H1 (cell line): ENCODE measurements at regions not wholly inside any gene's neighbourhood (a gene's known extent, or its start where the extent isn't known, plus 50 kb on each side); places are given as distances from the start of the nearest gene placed in this dataset.

Experiments used
- EZH2 ChIP-seq: fragments of 200-600 bp; sonication (generic); IDR thresholded peaks from 2 replicates; pipeline ENCODE4 v1.7.1; 2012; ENCODE audit warnings: low read depth, mild to moderate bottlenecking, moderate library complexity, low read length, inconsistent platforms; ENCODE audit not compliant: severe bottlenecking
- NRF1 ChIP-seq: IDR thresholded peaks from 2 replicates; pipeline ENCODE4 v1.6.1; 2011; ENCODE audit warnings: mild to moderate bottlenecking, low read depth, low read length, improper control_type of control experiment
- SIN3A ChIP-seq, 2 experiments: IDR thresholded peaks in 1 of 2; conservative IDR thresholded peaks in 1 of 2; 2 replicates each; pipeline ENCODE4 v1.6.1; 2011 to 2012; ENCODE audit warnings: low read length in 2 of 2, improper control_type of control experiment in 1 of 2, low read depth in 1 of 2, mild to moderate bottlenecking in 1 of 2
- SP1 ChIP-seq: IDR thresholded peaks from 2 replicates; pipeline ENCODE4 v1.6.1; 2011; ENCODE audit warnings: low read depth, low read length
- SP4 ChIP-seq: IDR thresholded peaks from 2 replicates; pipeline ENCODE4 v1.6.1; 2012; ENCODE audit warnings: low read length, inconsistent platforms
- TEAD4 ChIP-seq: IDR thresholded peaks from 2 replicates; pipeline ENCODE4 v1.6.1; 2012; ENCODE audit warnings: low read depth, low read length, inconsistent platforms, mixed read lengths
- TF ChIP-seq, protein P1 (sequence below): IDR thresholded peaks from 2 replicates; pipeline ENCODE4 v1.6.1; 2012; ENCODE audit warnings: low read length, inconsistent platforms
- TF ChIP-seq, protein P2 (sequence below): fragments of 300-600 bp; sonication (generic); IDR thresholded peaks from 2 replicates; pipeline ENCODE4 v1.7.1; 2012; ENCODE audit warnings: low read length, moderate library complexity, mild to moderate bottlenecking, inconsistent platforms; ENCODE audit not compliant: insufficient replicate concordance

DNA sequence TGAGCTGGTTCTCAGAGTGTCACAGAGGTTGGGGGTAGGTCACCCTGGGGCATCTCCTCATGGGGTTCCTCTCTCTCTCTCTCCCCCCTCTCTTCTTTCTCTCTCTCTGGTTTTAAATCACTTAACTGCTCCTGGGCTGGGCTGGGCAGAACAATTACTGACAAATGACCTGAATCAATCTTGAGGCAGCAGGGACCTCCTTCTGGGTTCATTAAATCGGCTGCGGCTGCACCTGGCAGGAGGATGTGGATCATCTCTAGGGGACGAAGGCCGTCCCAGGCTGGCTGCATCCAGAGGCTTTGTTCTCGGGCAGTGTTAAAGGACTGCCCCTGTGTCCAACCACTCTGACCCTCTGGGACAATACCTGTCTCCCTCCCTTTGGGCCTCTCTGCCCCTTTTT, 143.1 kb downstream of the TLE3 start (continued):
- no peak for TF ChIP-seq SIN3A (conservative IDR thresholded peaks at IDR 0.05 in 1 of 2, IDR thresholded peaks at IDR 0.05 in 1 of 2; ENCODE audit: low read depth in 1 of 2, low read length in 2 of 2)
- TF ChIP-seq, protein P1, sequence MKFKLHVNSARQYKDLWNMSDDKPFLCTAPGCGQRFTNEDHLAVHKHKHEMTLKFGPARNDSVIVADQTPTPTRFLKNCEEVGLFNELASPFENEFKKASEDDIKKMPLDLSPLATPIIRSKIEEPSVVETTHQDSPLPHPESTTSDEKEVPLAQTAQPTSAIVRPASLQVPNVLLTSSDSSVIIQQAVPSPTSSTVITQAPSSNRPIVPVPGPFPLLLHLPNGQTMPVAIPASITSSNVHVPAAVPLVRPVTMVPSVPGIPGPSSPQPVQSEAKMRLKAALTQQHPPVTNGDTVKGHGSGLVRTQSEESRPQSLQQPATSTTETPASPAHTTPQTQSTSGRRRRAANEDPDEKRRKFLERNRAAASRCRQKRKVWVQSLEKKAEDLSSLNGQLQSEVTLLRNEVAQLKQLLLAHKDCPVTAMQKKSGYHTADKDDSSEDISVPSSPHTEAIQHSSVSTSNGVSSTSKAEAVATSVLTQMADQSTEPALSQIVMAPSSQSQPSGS, result no peak
- TF ChIP-seq TEAD4, result no peak
- TF ChIP-seq NRF1, result no peak
- no peak for TF ChIP-seq SP1
- no peak for TF ChIP-seq SP4
- TF ChIP-seq, protein P2, sequence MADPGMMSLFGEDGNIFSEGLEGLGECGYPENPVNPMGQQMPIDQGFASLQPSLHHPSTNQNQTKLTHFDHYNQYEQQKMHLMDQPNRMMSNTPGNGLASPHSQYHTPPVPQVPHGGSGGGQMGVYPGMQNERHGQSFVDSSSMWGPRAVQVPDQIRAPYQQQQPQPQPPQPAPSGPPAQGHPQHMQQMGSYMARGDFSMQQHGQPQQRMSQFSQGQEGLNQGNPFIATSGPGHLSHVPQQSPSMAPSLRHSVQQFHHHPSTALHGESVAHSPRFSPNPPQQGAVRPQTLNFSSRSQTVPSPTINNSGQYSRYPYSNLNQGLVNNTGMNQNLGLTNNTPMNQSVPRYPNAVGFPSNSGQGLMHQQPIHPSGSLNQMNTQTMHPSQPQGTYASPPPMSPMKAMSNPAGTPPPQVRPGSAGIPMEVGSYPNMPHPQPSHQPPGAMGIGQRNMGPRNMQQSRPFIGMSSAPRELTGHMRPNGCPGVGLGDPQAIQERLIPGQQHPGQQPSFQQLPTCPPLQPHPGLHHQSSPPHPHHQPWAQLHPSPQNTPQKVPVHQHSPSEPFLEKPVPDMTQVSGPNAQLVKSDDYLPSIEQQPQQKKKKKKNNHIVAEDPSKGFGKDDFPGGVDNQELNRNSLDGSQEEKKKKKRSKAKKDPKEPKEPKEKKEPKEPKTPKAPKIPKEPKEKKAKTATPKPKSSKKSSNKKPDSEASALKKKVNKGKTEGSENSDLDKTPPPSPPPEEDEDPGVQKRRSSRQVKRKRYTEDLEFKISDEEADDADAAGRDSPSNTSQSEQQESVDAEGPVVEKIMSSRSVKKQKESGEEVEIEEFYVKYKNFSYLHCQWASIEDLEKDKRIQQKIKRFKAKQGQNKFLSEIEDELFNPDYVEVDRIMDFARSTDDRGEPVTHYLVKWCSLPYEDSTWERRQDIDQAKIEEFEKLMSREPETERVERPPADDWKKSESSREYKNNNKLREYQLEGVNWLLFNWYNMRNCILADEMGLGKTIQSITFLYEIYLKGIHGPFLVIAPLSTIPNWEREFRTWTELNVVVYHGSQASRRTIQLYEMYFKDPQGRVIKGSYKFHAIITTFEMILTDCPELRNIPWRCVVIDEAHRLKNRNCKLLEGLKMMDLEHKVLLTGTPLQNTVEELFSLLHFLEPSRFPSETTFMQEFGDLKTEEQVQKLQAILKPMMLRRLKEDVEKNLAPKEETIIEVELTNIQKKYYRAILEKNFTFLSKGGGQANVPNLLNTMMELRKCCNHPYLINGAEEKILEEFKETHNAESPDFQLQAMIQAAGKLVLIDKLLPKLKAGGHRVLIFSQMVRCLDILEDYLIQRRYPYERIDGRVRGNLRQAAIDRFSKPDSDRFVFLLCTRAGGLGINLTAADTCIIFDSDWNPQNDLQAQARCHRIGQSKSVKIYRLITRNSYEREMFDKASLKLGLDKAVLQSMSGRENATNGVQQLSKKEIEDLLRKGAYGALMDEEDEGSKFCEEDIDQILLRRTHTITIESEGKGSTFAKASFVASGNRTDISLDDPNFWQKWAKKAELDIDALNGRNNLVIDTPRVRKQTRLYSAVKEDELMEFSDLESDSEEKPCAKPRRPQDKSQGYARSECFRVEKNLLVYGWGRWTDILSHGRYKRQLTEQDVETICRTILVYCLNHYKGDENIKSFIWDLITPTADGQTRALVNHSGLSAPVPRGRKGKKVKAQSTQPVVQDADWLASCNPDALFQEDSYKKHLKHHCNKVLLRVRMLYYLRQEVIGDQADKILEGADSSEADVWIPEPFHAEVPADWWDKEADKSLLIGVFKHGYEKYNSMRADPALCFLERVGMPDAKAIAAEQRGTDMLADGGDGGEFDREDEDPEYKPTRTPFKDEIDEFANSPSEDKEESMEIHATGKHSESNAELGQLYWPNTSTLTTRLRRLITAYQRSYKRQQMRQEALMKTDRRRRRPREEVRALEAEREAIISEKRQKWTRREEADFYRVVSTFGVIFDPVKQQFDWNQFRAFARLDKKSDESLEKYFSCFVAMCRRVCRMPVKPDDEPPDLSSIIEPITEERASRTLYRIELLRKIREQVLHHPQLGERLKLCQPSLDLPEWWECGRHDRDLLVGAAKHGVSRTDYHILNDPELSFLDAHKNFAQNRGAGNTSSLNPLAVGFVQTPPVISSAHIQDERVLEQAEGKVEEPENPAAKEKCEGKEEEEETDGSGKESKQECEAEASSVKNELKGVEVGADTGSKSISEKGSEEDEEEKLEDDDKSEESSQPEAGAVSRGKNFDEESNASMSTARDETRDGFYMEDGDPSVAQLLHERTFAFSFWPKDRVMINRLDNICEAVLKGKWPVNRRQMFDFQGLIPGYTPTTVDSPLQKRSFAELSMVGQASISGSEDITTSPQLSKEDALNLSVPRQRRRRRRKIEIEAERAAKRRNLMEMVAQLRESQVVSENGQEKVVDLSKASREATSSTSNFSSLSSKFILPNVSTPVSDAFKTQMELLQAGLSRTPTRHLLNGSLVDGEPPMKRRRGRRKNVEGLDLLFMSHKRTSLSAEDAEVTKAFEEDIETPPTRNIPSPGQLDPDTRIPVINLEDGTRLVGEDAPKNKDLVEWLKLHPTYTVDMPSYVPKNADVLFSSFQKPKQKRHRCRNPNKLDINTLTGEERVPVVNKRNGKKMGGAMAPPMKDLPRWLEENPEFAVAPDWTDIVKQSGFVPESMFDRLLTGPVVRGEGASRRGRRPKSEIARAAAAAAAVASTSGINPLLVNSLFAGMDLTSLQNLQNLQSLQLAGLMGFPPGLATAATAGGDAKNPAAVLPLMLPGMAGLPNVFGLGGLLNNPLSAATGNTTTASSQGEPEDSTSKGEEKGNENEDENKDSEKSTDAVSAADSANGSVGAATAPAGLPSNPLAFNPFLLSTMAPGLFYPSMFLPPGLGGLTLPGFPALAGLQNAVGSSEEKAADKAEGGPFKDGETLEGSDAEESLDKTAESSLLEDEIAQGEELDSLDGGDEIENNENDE, result no peak
- no peak for TF ChIP-seq EZH2
